Neural progenitor cell (in vitro differentiated cells): ENCODE measurements at regions not wholly inside any gene's neighbourhood (a gene's known extent, or its start where the extent isn't known, plus 50 kb on each side); places are given as distances from the start of the nearest gene placed in this dataset.
"Not testable (repeated sequence)": the region's sequence is repeated elsewhere in the genome, so short reads cannot be mapped to it uniquely, and the experiment has no call there.

ENCODE experiments used
- EZH2 ChIP-seq: fragments of 200-600 bp; sonication (generic); IDR thresholded peaks from 2 replicates; pipeline ENCODE4 v1.6.1; 2017; ENCODE audit warnings: antibody characterized with exemption, mild to moderate bottlenecking, moderate library complexity
- TF ChIP-seq, protein P1 (sequence below): fragments of 200-600 bp; sonication (generic); IDR thresholded peaks from 2 replicates; pipeline ENCODE4 v1.5.1; 2017; ENCODE audit warnings: antibody characterized with exemption, mild to moderate bottlenecking

DNA sequence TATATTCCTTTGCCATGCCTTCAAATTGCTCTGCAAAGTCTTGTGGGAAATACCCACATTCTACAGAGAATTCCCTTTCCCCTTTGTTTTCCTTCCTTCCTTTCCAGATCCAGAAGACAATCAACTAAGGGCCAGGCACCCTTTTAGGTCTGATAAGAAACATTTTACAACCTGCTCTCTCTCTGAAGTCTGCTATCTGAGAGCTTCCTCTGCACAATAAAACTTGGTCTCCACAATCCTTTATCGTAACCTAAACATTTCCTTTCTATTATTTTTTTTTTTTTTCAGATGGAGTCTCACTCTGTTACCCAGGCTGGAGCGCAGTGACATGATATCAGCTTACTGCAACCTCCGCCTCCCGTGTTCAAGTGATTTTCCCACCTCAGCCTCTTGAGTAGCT, 893.3 kb upstream of the NXPH2 start:
- TF ChIP-seq, protein P1, sequence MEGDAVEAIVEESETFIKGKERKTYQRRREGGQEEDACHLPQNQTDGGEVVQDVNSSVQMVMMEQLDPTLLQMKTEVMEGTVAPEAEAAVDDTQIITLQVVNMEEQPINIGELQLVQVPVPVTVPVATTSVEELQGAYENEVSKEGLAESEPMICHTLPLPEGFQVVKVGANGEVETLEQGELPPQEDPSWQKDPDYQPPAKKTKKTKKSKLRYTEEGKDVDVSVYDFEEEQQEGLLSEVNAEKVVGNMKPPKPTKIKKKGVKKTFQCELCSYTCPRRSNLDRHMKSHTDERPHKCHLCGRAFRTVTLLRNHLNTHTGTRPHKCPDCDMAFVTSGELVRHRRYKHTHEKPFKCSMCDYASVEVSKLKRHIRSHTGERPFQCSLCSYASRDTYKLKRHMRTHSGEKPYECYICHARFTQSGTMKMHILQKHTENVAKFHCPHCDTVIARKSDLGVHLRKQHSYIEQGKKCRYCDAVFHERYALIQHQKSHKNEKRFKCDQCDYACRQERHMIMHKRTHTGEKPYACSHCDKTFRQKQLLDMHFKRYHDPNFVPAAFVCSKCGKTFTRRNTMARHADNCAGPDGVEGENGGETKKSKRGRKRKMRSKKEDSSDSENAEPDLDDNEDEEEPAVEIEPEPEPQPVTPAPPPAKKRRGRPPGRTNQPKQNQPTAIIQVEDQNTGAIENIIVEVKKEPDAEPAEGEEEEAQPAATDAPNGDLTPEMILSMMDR, result not testable (repeated sequence)
- not testable (repeated sequence) for TF ChIP-seq EZH2
